ENCODE measurements at regions not wholly inside any gene's neighbourhood (a gene's known extent, or its start where the extent isn't known, plus 50 kb on each side); places are given as distances from the start of the nearest gene placed in this dataset.

DNA sequence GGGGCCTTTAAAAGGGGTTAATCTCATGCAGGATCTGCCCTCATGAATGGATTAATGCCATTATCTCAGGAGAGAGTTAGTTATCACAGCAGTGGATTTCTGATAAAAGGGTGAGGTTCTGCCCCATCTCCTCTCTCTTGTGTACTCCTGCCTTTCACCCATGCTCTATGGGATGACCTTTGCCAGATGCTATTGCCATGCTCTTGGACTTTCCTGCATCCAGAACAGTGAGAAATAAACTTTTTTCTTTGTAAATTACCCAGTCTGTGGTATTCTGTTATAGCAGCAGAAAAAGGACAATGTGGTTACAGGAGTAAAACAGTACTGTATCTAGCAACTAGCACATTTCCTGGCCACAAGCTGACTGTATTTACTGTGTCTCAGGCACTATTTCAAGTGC lies 58.0 kb upstream of the CCN2 start:
- no peaks in the 10 kb centered on the region for H3K27me3 ChIP-seq (ENCODE audit: insufficient read depth, low read length)
- H3K9ac ChIP-seq (ENCODE audit: extremely low read depth, insufficient read length, low read length): no peak overlapping the region
- no peak overlapping the region for H3T11ph ChIP-seq (ENCODE audit: low read length)
- no peak overlapping the region for H3K18ac ChIP-seq (ENCODE audit: insufficient read length, low read depth, low read length)
- no peak overlapping the region for H3K56ac ChIP-seq (ENCODE audit: insufficient read length, low read depth, low read length)
- no peak overlapping the region for H3K14ac ChIP-seq (ENCODE audit: insufficient read depth, low read length)
- H3K79me2 ChIP-seq (ENCODE audit: insufficient read depth, low read length): no peaks in the 10 kb centered on the region
- peaks cover 5 to 7% of the 10 kb centered on the region in 2 experiments; a peak in 4 of 5 replicates for H3K9me3 Mint-ChIP-seq
- no peak overlapping the region for H4K8ac ChIP-seq (replicated peaks; ENCODE audit: insufficient read length, low read depth, low read length)
- H2AFZ ChIP-seq (ENCODE audit: low read length): no peak overlapping the region
- H3K4me3 Mint-ChIP-seq: no peak overlapping the region
- no peak overlapping the region for H4K5ac ChIP-seq (ENCODE audit: insufficient read length, low read depth, low read length)
- H3K79me1 ChIP-seq (ENCODE audit: insufficient read depth, low read depth, low read length, poor library complexity, severe bottlenecking): no peaks in the 10 kb centered on the region
- no peak overlapping the region for H3K4ac ChIP-seq (ENCODE audit: low read depth, low read length)
- no peak overlapping the region for H2BK120ac ChIP-seq (ENCODE audit: low read depth, low read length, poor library complexity, severe bottlenecking)
- H3K9me3 ChIP-seq (ENCODE audit: control insufficient read depth, low read depth, low read length): no peaks in the 10 kb centered on the region
- no peak for DNase-seq
- peaks cover 2% of the 10 kb centered on the region; the same call in 1 of the 2 replicates for H3K27me3 Mint-ChIP-seq (ENCODE audit: low read depth)
- no peak overlapping the region for H3K27ac ChIP-seq (ENCODE audit: insufficient read length, low read depth, low read length)
- H3K4me1 ChIP-seq (ENCODE audit: insufficient read depth, low read length): no peaks in the 10 kb centered on the region
- no peak overlapping the region for H3K4me2 ChIP-seq (ENCODE audit: insufficient read depth, insufficient read length, low read length)
- H4K20me1 ChIP-seq (ENCODE audit: control insufficient read depth, insufficient read depth, insufficient read length): no peaks in the 10 kb centered on the region
- peaks cover 0 to 5% of the 10 kb centered on the region in 2 experiments; a peak in 1 of 4 replicates for H3K4me1 Mint-ChIP-seq
- H3K23ac ChIP-seq (ENCODE audit: insufficient read length, low read depth, low read length): no peak overlapping the region
- H4K91ac ChIP-seq (ENCODE audit: insufficient read length, low read depth, low read length): no peak overlapping the region
- no peak overlapping the region for H2BK5ac ChIP-seq (ENCODE audit: insufficient read length, low read length)
- TF ChIP-seq, protein P1, sequence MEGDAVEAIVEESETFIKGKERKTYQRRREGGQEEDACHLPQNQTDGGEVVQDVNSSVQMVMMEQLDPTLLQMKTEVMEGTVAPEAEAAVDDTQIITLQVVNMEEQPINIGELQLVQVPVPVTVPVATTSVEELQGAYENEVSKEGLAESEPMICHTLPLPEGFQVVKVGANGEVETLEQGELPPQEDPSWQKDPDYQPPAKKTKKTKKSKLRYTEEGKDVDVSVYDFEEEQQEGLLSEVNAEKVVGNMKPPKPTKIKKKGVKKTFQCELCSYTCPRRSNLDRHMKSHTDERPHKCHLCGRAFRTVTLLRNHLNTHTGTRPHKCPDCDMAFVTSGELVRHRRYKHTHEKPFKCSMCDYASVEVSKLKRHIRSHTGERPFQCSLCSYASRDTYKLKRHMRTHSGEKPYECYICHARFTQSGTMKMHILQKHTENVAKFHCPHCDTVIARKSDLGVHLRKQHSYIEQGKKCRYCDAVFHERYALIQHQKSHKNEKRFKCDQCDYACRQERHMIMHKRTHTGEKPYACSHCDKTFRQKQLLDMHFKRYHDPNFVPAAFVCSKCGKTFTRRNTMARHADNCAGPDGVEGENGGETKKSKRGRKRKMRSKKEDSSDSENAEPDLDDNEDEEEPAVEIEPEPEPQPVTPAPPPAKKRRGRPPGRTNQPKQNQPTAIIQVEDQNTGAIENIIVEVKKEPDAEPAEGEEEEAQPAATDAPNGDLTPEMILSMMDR (conservative IDR thresholded peaks at IDR 0.05): no peak
- H2BK12ac ChIP-seq (ENCODE audit: insufficient read length, low read depth, low read length): no peak overlapping the region
- peaks cover 0 to 11% (median 6%) of the 10 kb centered on the region in 3 experiments; a peak in 5 of 7 replicates for H3K36me3 Mint-ChIP-seq (ENCODE audit: insufficient read depth in 1 of 3, low read depth in 3 of 3)
- H3K23me2 ChIP-seq (ENCODE audit: insufficient read length, low read depth, low read length, poor library complexity, severe bottlenecking): no peaks in the 10 kb centered on the region
- no peak overlapping the region for H2BK15ac ChIP-seq (ENCODE audit: low read depth, low read length)
- H3K27ac Mint-ChIP-seq: no peak overlapping the region
- no peak overlapping the region for H2BK20ac ChIP-seq (ENCODE audit: low read depth, low read length, poor library complexity, severe bottlenecking)
- no peak overlapping the region for H2AK5ac ChIP-seq (ENCODE audit: insufficient read length, low read length)
